ENCODE measurements at regions not wholly inside any gene's neighbourhood (a gene's known extent, or its start where the extent isn't known, plus 50 kb on each side); places are given as distances from the start of the nearest gene placed in this dataset.

DNA sequence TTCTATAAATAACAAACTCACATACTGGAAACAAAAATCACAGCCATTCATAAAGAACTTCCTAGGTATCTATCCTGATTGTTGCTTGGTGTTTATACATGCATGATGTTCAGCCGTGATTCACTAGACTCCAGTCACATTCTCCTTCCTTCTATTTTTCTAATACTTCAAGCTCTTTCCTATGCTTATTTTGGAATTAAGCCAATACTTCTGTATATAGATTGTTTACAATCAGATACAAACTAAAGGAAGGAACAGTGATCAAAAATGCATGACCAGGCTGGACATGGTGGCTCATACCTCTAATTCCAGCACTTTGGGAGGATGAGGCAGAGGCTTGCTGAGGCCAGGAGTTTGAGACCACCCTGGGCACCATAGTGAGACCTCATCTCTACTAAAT is 377.5 kb upstream of the IRAK1BP1 start:
- TF ChIP-seq, protein P1, sequence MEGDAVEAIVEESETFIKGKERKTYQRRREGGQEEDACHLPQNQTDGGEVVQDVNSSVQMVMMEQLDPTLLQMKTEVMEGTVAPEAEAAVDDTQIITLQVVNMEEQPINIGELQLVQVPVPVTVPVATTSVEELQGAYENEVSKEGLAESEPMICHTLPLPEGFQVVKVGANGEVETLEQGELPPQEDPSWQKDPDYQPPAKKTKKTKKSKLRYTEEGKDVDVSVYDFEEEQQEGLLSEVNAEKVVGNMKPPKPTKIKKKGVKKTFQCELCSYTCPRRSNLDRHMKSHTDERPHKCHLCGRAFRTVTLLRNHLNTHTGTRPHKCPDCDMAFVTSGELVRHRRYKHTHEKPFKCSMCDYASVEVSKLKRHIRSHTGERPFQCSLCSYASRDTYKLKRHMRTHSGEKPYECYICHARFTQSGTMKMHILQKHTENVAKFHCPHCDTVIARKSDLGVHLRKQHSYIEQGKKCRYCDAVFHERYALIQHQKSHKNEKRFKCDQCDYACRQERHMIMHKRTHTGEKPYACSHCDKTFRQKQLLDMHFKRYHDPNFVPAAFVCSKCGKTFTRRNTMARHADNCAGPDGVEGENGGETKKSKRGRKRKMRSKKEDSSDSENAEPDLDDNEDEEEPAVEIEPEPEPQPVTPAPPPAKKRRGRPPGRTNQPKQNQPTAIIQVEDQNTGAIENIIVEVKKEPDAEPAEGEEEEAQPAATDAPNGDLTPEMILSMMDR (IDR thresholded peaks at IDR 0.05; ENCODE audit: low read depth, low read length, missing input control): no peak
- TF ChIP-seq, protein P2, sequence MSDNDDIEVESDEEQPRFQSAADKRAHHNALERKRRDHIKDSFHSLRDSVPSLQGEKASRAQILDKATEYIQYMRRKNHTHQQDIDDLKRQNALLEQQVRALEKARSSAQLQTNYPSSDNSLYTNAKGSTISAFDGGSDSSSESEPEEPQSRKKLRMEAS (IDR thresholded peaks at IDR 0.05): no peak
- TF ChIP-seq EGR1 (IDR thresholded peaks at IDR 0.05; ENCODE audit: low read depth in 2 of 2) (no peak), HNF4G (IDR thresholded peaks at IDR 0.05) (no peak)
- TF ChIP-seq, protein P3, sequence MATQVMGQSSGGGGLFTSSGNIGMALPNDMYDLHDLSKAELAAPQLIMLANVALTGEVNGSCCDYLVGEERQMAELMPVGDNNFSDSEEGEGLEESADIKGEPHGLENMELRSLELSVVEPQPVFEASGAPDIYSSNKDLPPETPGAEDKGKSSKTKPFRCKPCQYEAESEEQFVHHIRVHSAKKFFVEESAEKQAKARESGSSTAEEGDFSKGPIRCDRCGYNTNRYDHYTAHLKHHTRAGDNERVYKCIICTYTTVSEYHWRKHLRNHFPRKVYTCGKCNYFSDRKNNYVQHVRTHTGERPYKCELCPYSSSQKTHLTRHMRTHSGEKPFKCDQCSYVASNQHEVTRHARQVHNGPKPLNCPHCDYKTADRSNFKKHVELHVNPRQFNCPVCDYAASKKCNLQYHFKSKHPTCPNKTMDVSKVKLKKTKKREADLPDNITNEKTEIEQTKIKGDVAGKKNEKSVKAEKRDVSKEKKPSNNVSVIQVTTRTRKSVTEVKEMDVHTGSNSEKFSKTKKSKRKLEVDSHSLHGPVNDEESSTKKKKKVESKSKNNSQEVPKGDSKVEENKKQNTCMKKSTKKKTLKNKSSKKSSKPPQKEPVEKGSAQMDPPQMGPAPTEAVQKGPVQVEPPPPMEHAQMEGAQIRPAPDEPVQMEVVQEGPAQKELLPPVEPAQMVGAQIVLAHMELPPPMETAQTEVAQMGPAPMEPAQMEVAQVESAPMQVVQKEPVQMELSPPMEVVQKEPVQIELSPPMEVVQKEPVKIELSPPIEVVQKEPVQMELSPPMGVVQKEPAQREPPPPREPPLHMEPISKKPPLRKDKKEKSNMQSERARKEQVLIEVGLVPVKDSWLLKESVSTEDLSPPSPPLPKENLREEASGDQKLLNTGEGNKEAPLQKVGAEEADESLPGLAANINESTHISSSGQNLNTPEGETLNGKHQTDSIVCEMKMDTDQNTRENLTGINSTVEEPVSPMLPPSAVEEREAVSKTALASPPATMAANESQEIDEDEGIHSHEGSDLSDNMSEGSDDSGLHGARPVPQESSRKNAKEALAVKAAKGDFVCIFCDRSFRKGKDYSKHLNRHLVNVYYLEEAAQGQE (IDR thresholded peaks at IDR 0.05): no peak
